SK-N-SH treated with all-trans-retinoic acid at 6 μM for 48 hours (cell line): ENCODE measurements at regions not wholly inside any gene's neighbourhood (a gene's known extent, or its start where the extent isn't known, plus 50 kb on each side); places are given as distances from the start of the nearest gene placed in this dataset.

ENCODE experiments used
- RARB ChIP-seq: fragments of 250-450 bp; sonication (Bioruptor Pico); IDR thresholded peaks from 2 replicates; pipeline ENCODE4 v1.8.0; 2021; ENCODE audit warnings: mild to moderate bottlenecking, moderate library complexity
- TF ChIP-seq, protein P1 (sequence below): fragments of 250-450 bp; sonication (Bioruptor Pico); IDR thresholded peaks from 2 replicates; pipeline ENCODE4 v1.8.0; 2020; ENCODE audit warnings: mild to moderate bottlenecking, moderate library complexity, borderline replicate concordance

DNA sequence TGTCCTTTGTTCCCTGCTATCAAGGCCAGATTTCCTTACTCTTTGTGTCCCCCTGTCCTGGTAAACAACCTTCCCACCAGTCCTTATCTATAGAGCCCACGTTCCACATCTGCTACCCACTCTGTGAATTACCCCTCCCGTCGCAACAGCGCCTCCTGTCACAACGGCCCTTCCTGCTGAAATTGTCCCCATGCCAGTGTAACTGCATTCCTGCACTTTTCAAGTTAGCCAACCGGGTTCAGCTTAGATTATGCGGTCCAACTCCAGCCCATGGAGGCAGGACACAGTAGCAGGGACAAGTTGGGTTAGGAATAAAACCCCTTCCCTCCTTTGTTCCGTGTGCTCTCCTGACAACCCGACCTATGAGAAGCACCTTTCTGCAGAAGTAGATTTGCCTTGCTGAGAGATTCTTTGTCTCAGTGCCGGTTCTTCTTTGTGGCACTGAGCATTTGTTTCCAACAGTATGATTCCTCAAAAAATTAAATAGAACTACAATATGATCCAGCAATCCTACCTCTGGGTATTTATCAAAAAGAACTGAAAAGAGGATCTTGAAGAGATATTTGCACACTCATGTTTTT is 180.3 kb downstream of the PTBP2 start:
- TF ChIP-seq RARB (CRISPR knock-in tag), result no peak
- TF ChIP-seq, protein P1, sequence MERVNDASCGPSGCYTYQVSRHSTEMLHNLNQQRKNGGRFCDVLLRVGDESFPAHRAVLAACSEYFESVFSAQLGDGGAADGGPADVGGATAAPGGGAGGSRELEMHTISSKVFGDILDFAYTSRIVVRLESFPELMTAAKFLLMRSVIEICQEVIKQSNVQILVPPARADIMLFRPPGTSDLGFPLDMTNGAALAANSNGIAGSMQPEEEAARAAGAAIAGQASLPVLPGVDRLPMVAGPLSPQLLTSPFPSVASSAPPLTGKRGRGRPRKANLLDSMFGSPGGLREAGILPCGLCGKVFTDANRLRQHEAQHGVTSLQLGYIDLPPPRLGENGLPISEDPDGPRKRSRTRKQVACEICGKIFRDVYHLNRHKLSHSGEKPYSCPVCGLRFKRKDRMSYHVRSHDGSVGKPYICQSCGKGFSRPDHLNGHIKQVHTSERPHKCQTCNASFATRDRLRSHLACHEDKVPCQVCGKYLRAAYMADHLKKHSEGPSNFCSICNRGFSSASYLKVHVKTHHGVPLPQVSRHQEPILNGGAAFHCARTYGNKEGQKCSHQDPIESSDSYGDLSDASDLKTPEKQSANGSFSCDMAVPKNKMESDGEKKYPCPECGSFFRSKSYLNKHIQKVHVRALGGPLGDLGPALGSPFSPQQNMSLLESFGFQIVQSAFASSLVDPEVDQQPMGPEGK (CRISPR knock-in tag), result no peak
